ENCODE measurements at regions not wholly inside any gene's neighbourhood (a gene's known extent, or its start where the extent isn't known, plus 50 kb on each side); places are given as distances from the start of the nearest gene placed in this dataset.

DNA sequence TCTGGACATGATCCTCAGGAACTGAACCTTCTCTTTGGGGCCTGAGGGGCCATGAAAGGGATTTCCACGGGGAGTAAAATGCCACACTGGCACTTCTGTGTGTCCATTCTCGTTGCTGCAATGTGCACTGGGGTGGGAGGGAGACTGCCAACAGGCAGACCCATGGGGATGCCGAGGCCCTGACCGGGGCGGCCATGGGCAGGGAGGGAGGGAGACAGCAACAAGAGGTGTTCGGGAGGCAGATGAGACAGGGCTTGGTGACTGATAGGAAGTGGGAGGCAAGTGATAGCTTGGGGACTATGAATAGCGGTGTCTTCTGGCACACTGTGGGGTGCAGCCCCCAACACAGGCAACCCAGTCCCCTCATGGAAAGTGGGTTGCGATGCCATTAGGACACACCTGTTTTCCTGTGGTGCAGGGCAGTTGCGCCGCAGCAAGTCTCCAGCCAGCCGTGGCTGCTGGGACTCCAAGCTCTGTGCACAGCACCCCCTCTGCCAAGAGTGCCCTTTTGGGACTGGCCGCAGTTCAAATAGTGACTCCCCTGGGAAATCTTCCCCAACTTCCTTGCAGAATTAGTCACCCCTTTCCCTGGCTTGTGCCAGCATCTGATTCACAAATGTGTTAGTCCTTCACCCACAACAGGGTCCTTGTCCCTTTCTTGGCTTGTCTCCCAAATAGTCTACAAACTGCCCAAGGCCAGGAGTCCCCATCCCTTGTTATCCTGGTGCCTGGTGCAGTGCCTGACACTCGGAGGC is 88.8 kb downstream of the CHST1 start:
- intact Hi-C loops (cut with DNase I) = no loop called here
- Histone ChIP-seq H3K4me1 (no peaks in the 10 kb centered on the region), H3K9me3 (no peaks in the 10 kb centered on the region), H3K36me3 (no peaks in the 10 kb centered on the region), H3K27ac (no peak overlapping the region), H3K4me3 (no peak overlapping the region), H3K27me3 (peaks cover 0 to 73% of the 10 kb centered on the region in 2 donors)
- TF ChIP-seq, protein P1, sequence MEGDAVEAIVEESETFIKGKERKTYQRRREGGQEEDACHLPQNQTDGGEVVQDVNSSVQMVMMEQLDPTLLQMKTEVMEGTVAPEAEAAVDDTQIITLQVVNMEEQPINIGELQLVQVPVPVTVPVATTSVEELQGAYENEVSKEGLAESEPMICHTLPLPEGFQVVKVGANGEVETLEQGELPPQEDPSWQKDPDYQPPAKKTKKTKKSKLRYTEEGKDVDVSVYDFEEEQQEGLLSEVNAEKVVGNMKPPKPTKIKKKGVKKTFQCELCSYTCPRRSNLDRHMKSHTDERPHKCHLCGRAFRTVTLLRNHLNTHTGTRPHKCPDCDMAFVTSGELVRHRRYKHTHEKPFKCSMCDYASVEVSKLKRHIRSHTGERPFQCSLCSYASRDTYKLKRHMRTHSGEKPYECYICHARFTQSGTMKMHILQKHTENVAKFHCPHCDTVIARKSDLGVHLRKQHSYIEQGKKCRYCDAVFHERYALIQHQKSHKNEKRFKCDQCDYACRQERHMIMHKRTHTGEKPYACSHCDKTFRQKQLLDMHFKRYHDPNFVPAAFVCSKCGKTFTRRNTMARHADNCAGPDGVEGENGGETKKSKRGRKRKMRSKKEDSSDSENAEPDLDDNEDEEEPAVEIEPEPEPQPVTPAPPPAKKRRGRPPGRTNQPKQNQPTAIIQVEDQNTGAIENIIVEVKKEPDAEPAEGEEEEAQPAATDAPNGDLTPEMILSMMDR (IDR thresholded peaks at IDR 0.05) = no peak
- no peak for ATAC-seq
- no peak for DNase-seq

DNA sequence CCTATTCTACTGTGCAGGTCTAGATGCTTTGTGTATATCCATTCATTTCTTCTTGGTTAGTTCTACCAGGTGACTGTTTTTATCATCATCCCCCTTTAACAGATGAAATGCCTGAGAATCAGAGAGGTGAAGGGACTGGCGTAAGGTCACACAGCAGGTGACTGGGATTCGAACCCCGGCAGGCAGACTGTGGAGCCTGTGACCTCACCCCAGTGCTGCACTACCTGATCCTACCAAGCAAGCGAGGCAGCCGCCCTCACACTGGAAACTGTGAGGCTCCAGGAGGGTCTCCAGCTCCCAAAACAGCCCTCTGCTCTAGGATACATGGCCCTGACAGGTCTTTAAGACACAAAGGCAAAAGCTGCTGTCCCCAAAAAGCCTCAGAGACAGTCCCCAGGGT is 91.7 kb downstream of the CHST1 start:
- DNase-seq = no peak
- no peak overlapping the region for H3K27ac ChIP-seq
- intact Hi-C loops (cut with DNase I) = no loop called here
- H3K4me1 ChIP-seq = no peaks in the 10 kb centered on the region
- H3K27me3 ChIP-seq = peaks cover 0 to 57% of the 10 kb centered on the region in 2 donors
- H3K9me3 ChIP-seq = no peaks in the 10 kb centered on the region
- ATAC-seq = no peak
- H3K4me3 ChIP-seq = no peak overlapping the region
- H3K36me3 ChIP-seq = no peaks in the 10 kb centered on the region
- TF ChIP-seq, protein P1 (IDR thresholded peaks at IDR 0.05) = no peak

DNA sequence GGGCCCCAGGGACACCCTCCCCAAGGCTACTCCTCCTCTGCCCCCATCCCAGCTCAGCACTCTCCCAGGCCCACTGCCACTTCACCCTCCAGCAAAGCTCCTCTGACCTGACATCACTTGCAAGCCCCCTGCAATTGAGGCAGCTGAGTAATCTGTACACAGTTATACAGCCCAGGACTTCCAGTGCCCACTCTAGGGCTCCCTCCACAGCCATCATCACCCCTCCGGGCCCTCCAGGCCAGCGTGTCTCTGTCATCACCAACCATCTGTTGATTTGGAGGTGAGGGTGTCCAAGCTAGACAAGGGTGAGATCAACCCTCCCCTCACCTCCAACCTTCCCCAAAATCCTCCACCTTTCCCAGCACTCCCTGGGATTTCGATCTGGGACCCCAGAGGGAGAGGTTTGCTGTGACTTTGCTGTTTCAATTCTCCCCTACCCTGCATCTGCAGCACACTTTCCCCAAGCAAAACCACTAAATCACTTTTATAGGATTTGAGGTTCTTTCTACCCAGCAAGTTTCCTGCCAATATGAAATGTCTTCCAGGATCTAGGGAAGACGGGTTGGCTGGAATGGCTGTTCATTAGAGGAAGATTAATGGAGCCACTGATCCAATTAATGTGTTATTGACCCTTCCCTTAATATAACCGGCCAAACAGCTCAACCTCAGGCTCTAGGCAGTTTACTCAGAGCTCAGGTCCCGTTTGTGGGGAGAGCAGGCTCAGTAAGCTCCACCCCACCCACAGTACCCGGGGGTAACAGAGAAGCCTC is 92.9 kb downstream of the CHST1 start:
- H3K36me3 ChIP-seq = no peaks in the 10 kb centered on the region
- intact Hi-C loops (cut with DNase I) = no loop called here
- TF ChIP-seq, protein P1 (IDR thresholded peaks at IDR 0.05) = no peak

DNA sequence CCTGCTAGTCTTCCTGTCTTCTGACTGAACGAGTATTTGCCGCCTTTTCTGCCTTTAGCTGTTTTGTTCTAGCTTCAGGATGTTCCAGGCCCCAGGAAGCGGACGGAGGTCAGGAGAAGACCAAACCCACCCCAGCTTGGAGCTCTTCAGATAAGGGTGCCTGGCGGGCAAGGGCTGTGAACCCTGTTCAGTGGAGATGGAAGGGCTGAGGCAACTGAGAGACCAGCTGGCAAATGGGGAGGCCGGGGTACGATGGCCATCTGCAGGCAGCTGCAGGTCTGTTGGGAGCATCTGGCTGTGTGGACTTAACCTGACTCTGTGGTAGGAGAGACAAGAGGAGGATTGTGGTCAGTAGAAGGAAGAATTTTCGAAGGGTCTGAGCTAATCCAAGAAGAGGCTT is 95.6 kb downstream of the CHST1 start:
- intact Hi-C loops (cut with DNase I) = no loop called here
- ATAC-seq = no peak

More for the DNA sequence above, 92.9 kb downstream of the CHST1 start:
- Histone ChIP-seq H3K9me3 (no peaks in the 10 kb centered on the region), H3K4me1 (no peaks in the 10 kb centered on the region), H3K4me3 (no peak overlapping the region), H3K27me3 (peaks cover 0 to 45% of the 10 kb centered on the region in 2 donors), H3K27ac (no peak overlapping the region)
- ATAC-seq (no peak), DNase-seq (no peak)

DNA sequence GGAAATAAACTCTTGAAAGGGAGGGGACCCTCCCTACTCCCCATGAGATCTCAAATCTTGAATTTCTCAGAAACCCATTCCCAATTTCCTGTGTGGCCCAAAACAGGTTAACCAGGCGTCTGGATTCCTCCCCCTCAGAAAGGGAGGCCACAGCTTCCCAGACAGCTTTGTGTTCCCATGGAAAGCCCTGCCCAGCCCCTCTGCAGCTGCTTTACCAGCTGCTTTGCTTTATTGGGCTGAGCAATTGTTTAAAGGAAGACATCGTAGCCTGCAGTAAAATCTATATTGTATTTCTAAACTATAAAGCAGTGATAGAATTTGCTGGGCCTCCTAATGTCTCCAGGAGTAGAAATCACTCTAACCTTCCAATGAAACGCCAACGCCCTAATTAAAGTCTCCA is 97.4 kb downstream of the CHST1 start:
- H3K27ac ChIP-seq = no peak overlapping the region
- no peak overlapping the region for H3K4me3 ChIP-seq
- intact Hi-C loops (cut with DNase I) = no loop called here
- H3K4me1 ChIP-seq = no peaks in the 10 kb centered on the region
- H3K36me3 ChIP-seq = no peaks in the 10 kb centered on the region
- peaks cover 0 to 15% of the 10 kb centered on the region in 2 donors for H3K27me3 ChIP-seq
- no peaks in the 10 kb centered on the region for H3K9me3 ChIP-seq
- ATAC-seq (no peak), DNase-seq (no peak)
- TF ChIP-seq, protein P1 (IDR thresholded peaks at IDR 0.05) = no peak

More for the DNA sequence above, 95.6 kb downstream of the CHST1 start:
- no peaks in the 10 kb centered on the region for H3K4me1 ChIP-seq
- TF ChIP-seq, protein P1 (IDR thresholded peaks at IDR 0.05) = no peak
- H3K36me3 ChIP-seq = no peaks in the 10 kb centered on the region
- no peak overlapping the region for H3K4me3 ChIP-seq
- H3K27ac ChIP-seq = no peak overlapping the region
- no peaks in the 10 kb centered on the region for H3K9me3 ChIP-seq
- peaks cover 0 to 17% of the 10 kb centered on the region in 2 donors for H3K27me3 ChIP-seq
- no peak for DNase-seq

All from left lung (tissue), 4 donors.